GM21723 (cell line): ENCODE measurements at regions not wholly inside any gene's neighbourhood (a gene's known extent, or its start where the extent isn't known, plus 50 kb on each side); places are given as distances from the start of the nearest gene placed in this dataset.
"Not testable (repeated sequence)": the region's sequence is repeated elsewhere in the genome, so short reads cannot be mapped to it uniquely, and the experiment has no call there.

Experiments used
- ATAC-seq: cut with Tn5 transposase; IDR thresholded peaks from one replicate; pipeline ENCODE4 v1.9.1; 2021; ENCODE audit warnings: mild to moderate bottlenecking, moderate library complexity; ENCODE audit not compliant: unreplicated experiment

DNA sequence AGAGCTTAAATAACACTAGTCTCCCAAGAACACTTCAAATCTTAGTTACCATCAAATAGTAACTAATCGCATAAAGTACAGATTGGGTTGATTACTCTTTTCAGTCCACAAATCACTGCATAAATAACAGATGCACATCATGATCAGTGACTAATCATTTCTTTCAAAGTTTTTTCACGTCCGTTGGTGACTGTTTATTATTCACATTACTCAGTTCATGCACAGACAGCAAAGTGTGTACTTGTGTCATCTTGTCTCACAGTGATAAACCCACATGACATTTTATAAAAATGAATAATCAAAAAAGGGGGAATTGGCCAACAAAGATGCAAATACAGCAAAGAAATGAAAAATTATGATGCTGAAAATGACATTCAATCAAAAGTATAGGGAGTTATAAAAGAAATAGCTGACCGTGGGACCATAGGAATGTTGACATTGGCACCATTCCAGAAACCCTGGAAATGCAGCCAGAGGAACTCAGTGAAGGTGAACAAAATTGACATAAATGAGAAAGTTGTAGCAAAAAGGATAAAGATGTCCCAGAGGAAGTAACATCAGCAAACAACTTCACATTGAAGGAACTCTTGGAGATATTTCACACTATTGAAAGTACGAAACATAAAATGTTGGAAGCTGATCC lies 161.5 kb downstream of the SOX3 start:
- ATAC-seq = no peak

DNA sequence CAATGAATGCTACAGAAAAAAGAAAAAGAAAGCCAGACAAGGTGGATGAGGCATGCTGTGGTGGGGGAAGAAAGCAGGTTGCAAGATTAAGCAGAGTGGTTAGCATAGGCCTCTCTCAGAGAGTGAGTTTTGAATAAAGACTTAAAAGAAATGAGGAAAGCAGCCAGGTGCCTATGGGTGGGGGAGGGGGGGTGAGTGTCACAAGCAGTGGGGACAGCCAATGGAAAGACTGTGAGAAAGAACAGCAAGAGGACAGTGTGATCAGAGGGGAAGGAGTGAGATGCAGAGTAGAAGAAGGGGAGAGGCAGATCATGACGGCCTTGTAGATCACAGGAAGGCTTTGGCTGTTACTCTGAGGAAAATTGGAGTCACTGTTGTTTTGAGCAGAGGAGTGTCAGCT lies 162.5 kb downstream of the SOX3 start:
- ATAC-seq = no peak

DNA sequence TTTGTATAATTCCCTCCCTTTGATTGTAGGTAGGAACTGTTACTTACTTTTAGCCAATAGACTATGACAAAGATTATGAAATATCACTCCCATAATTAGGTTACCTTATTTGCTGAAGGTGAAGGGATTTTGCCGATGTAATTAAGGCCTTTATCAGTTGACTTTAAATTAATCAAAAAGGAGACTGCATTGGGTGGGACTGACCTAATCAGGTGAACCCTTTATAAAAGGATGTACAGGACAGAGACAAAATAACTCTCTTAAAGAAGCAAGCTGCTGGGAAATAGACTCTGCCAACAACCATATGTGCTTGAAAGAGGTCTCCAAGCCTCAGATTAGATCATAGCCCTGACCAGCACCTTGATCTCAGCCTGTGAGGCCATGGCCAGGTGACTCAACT lies 167.6 kb downstream of the SOX3 start:
- ATAC-seq = no peak

DNA sequence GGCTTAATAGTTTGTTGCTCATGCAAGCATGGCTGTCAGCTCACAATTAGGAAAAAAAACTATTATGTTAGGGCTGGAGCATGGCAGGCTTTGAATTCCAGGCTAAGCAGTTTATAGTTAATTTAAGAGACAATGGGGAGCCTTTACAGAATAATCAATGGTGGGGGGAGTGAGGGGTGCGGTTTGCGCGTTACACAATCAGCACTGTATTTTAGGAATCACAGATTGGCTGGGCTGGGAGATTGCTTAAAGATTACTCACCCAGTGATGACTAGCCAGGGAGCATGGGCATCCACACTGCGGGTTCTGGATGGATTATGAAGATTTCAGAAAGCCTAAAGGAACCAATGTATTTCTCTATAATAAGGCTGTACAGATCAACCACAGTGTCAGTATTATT lies 186.6 kb downstream of the SOX3 start:
- no peak for ATAC-seq

DNA sequence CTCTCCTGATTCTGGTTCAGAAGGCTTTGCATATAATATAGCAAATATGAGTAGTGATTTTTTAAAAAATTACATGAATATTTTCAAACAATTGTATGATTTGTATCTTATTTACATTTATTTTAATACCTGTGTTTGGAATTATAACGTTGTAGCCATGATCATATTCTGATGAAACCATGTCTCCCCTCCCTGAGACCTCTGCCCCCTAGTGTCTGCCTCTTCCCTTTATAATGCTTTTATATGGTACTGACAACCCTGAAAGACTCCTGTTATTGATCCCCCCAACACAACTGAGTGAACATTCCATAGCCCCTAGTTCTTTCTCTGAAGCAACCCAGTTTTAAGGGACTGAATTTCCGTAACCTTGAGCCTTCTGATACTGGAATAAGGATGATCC lies 187.4 kb downstream of the SOX3 start:
- no peak for ATAC-seq

DNA sequence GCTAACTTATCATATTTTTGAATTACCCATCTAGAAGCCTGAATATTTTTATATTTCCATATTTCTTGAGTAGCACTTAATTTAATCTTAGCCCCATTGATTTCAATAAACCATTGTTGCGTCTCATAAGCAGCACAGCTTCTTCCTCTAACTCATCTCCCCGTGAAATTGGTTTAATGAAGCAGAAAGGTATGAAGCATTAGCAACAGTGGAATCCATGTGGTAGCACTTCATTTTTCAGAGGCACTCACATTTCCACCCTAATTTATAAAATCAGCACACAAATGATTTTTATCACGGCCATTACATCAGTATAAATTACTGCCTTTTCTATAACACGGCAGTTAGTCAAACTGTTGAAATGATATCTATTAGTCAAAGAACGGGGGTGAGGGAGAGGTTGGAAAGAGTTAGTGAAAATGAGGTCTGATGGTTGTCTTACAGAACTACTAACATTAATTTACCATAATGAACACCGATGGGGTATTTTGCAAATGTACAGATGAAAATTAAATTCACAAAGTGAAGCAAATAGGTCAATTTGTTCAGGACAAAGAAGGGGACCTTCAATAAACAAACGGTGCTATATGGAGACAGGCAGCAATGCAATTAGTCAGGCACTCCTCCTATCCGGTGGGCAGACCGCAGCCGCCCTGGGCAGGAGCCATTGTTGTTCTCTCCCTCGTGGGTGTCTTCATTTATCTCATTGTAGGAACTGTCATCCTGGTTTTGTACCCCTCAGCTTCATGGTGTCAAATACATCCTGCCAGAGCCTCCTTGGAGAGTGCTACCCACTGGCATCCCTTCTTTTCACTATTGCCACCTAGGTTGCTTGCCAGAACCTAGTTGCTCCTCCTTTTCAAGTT lies 205.7 kb downstream of the SOX3 start:
- no peak for ATAC-seq

DNA sequence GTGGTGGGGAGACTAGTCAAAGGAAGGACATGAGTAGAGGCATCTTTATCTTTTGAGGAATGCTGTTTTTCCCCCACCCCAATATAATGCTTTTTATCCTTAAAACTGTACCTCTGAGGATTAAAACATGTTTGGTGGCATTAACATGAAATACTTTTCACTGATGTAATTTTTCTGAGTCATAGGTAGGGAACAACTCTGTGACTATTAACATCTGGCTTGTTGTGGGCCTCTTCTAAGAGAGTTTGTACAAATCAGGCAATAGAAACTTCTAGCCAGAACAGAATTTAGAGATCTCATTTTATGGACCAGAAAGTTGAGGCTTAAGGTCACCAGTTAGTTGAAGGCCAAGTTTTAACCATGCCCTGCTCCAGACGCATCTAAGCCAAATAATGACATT lies 207.6 kb downstream of the SOX3 start:
- no peak for ATAC-seq

DNA sequence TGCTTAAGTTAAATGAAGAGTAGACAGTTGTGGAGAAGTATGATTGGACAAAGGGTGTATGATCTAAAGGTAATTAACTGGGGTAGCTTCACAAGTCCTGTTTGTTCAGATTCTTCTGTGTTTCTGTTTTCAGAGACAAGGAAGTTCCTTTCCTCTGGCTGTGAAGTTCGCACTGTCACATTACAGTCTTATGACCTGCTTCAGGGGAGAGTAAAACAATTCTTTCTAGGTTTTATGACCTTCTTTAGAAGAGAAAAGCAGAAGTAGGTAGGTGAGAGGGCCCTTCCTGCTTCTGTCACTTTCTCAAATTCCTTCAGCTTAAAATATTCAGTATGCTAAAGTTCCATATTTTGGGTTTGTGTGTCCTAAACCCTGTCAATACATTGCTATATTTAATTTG lies 211.9 kb downstream of the SOX3 start:
- no peak for ATAC-seq

DNA sequence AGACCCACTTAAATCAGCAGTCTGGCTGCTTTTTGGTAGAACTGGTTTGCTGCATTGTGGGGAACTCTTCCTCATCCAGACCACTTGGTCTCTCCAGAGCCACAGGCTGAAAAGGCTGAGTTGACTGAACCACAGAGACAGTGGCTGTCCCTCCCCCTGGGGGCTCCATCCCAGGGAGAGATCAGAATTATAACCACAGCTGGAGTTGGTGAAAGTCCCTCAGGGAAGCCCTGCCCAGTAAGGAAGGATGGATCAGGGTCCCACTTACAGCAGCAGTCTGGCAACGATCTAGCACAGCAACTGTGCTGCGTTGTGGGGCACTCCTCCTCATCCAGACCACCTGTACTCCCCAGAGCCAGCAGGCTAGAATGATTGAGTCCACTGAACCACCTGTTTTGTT lies 212.7 kb downstream of the SOX3 start:
- ATAC-seq = no peak

DNA sequence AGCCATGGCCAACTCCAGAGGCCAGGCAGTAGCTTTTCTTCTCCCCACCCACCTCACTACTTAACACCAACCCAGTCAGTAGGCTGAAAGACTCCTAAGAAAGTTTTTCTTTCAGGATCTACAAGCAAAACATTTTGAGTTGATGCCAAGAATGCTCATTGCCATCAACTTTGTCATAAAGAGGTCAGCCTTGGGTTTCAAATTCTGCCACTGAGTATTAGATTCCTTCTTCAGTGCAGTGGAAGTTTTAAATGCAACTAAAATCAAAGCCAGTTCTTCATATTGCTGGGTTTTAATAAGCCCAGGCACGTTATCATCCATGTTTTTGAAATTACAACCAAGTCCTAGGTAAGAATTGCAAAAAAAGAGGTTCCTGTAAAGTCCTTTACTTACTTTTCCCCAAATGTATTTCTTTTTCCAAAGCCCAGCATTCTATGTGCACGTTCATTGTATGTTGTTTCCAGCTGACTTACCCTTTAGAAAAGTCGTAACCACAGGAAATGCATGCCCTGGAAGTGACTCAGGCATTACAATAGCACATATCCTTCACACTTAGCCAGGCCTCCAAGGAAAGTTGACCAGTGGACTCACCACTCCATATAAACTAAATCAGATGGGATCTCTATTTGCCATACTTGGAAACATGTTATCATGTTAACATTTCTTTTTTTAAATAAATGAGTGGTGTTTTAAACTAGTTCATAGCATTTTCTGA lies 229.9 kb downstream of the SOX3 start:
- no peak for ATAC-seq

DNA sequence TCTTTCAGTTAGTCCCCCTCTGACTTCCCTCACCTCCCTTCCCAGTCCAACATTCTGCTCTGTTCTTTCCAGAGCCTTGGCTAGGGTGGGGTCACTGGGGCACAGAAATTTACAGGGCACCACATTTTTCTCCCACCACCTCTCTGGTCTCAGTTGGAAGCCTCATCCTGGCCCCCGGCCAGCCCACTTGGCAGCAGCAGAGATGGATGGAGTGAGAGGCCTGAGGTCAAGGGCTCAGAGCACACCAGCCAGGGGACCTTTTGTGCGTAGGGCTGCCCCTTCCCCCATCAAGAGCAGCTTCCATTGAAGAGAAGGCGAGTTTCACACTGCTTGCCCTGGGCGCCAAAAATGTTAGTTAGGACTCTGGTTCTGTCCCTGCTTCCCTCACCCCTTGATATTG lies 230.9 kb downstream of the SOX3 start:
- ATAC-seq = no peak

DNA sequence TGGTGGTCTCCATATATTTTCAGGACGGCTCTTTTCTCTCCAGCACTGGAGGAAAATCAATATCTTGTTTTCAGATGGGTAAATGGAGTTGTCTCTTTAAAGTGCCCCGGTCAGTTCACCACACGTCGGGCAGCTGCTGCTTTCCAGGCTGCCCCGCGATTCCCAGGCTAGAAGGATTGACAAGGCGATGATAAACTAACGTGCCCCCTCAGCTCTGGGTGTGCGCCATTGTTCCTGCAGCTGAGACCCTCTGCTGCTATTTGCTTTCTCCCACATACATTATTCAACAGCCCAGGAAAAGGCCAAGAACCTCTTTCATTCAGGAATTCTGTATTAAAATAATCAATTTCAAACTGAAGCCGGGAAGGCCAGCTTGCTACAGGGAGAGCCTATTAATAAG lies 254.5 kb downstream of the SOX3 start:
- ATAC-seq = no peak

DNA sequence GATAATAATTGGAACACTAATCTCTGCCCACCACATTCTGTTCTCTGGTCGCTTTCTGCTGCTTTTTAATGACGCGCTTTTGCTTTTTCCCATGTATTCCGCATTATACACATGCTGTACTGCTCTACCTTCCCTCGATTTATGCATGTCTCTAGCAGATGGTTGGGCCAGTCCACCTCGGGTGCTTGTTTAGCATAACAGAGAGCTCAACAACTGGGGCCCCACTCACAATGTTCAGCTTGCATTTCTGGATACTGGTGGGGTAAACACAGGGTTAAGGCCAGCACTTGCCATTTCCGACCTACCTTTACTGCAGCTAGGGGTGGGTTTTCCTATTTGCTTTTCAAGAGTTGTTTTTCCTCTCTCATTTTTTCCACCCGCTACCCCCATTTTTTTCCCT lies 255.8 kb downstream of the SOX3 start:
- ATAC-seq = no peak

DNA sequence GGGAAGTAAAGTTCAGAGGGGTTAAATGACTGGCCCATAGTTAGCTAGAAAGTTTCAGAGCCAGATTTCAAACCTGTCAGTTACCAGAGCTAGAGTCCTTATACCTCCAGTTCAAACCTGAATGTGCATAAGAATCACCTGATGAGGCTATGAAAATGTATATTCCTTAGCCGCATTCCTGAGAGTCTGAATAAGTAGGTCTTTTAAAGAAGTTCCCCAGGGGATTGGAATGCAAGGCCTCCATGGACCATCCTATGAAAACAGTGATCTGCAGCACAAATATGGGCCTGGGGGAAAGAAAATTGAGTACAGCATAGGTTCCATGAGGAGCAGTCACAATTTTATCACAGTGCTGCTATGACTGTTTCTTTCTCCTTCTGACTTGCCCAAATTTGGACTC lies 263.9 kb upstream of the CXorf66 start:
- no peak for ATAC-seq

DNA sequence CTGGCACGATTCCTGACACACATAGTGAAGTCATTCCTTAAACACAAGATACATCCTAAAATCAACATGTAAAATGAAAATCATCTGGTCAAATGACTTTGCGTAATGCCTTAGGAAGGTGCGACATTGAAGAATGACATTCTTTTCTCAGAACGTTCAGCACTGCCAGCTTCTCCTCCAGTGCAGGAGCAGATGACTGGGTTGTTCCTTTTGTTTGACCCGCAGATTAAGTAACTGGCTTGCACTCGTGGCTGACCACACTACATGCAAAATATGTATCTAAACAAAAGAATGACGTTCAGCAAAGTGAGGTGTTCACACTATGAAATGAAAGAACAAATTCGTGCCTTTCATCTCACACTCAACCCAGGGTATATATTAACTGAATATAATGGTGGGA lies 260.7 kb upstream of the CXorf66 start:
- not testable (repeated sequence) for ATAC-seq

DNA sequence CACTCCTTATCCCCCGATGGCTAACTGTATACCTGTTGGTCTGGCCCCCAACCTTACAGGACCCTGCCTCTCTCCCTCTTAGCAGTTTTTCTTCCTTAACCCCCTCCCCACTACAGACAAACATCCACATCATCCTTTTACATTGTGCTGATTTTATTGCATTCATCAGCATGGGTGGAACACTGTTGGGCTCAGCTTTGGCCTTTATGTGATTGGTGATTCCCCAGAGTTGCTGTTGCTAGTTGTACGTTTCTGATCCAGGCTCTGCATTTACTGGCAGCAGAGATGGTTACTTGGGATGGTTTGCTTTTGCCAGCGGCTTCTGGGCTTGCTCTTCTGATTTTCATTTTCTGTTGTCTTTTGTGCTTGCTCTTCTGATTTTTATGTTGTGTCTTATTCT lies 250.6 kb upstream of the CXorf66 start:
- ATAC-seq = not testable (repeated sequence)

DNA sequence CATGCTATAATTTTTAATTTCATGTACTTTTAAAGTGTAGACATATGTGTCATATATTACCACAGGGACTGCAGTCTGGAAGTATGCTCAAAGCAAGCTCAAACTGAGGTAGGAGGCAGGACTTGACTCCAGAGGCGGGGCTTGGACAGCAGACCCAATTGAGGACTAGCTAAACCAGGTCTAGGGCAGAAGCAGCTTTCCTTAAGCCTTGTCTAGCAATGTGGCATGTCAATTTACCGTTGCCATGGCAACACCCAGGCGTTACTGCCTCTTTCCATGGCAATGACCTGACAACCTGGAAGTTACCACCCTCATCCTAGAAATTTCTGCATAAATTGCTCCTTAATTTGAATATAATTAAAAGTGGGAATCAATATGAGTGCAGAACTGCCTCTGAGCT lies 249.2 kb upstream of the CXorf66 start:
- ATAC-seq = not testable (repeated sequence)

DNA sequence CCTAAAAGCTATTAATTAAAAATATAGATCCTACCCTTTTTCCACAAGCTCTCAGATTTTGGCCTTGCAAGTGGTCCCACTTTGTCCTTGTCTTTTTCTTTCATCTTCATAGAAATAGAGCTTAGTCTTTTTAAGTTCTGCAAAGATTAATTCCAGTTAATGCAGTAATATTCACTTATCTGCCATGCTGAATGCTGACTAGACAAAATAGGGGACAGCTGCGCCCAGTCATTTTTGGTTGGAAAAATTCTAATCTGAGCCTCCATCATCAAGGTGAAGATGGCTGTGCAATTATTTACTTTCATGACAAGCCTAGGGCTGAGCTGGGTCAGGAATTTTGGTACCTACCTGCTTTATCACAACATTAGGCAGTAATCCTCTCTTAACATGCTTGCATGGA lies 241.3 kb upstream of the CXorf66 start:
- ATAC-seq = no peak

DNA sequence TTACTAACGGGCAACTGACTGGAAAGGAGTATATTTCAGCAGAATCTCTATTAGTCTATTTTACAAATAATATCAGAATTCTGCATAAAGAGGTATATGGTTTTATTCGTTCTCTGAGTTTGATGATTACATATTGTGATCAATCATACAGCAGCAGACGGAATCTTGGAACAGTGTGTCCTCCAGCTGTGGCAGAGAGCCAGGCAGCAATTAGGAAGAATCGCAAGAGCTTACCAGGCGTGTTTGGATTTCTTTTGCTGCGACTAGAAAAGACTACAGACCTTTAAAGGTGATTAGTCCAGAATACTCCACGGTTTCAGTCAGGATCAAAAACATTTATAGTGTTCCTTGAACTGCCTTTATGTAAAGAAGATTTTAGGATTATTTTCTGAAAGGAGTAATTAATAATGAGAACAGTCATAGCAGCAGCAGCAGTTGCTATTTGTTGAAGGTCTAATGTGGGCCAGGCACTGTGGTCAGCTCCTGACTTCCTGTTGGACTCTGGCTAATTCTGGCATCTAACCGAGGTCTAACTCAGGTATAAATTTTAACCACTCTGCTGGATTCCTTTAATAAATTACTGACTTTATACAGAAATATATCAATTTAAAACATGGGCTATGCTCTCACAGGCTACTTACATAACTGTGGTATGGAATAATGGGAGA lies 225.3 kb upstream of the CXorf66 start:
- ATAC-seq = no peak

DNA sequence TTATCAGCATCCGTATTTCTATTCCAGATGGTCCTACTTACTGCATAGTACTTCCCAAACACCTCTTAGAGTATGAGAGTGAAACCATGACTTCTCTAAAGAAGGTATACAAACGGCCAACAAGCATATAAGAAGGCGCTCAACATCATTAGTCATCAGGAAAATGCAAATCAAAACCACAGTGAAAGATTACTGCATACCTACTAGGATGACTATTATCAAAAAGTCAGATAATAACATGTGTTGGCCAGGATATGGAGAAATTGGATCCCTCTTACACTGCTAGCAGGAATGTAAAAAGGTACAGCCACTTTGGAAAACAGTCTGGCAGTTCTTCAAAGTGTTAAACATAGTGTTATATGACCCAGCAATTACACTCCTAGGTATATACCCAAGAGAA lies 215.3 kb upstream of the CXorf66 start:
- ATAC-seq = no peak

DNA sequence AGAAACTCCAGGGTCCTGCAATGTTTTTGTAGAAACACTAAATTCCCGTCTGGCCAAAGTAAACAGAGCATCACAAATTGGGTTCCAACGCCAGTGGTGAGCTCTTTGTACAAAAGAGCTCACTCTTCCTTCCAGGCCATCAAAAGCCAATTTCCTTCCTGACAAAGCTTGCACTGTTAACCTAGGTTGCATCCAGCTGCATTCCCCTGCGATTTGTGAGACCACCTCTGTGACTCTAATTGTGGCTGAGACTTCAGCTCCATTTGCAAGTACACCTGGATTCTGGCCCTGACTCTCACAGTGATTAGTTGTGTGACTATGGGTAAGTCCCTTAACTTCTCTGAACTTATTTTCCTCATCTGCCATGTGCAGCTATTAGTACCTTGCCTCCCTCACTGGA lies 212.5 kb upstream of the CXorf66 start:
- no peak for ATAC-seq
